Spleen (tissue), 11 donors: ENCODE measurements at regions not wholly inside any gene's neighbourhood (a gene's known extent, or its start where the extent isn't known, plus 50 kb on each side); places are given as distances from the start of the nearest gene placed in this dataset.
"Not testable (repeated sequence)": the region's sequence is repeated elsewhere in the genome, so short reads cannot be mapped to it uniquely, and the experiment has no call there.

Experiments used
- DNase-seq: peaks from one replicate; pipeline ENCODE4 v3.0.0-alpha.2; 2020
- H3K27ac ChIP-seq, 8 donors: fragments of 200-600 bp; sonication (generic) in 7 of 8; 1 replicate in 4 of 8; 2 replicates in 4 of 8; pipeline versions ENCODE4 v1.5.0 to v1.8.0; 2016 to 2021; ENCODE audit warnings: inconsistent platforms in 4 of 8, mild to moderate bottlenecking in 4 of 8, moderate library complexity in 1 of 8
- H3K27me3 ChIP-seq, 7 donors: fragments of 200-600 bp; sonication (generic) in 6 of 7; replicated peaks in 1 of 7; 1 replicate in 4 of 7; 2 replicates in 3 of 7; pipeline versions ENCODE4 v1.5.0 to v1.8.0; 2016 to 2021; ENCODE audit warnings: inconsistent platforms in 3 of 7, mild to moderate bottlenecking in 1 of 7
- H3K36me3 ChIP-seq, 6 donors: fragments of 200-600 bp; sonication (generic) in 5 of 6; 1 replicate in 4 of 6; 2 replicates in 2 of 6; pipeline versions ENCODE4 v1.5.0 to v1.8.0; 2016 to 2021; ENCODE audit warnings: inconsistent platforms in 2 of 6
- H3K4me1 ChIP-seq, 6 donors: fragments of 200-600 bp; sonication (generic) in 5 of 6; 1 replicate in 3 of 6; 2 replicates in 3 of 6; pipeline versions ENCODE4 v1.5.0 to v1.8.0; 2016 to 2021; ENCODE audit warnings: inconsistent platforms in 3 of 6
- H3K4me3 ChIP-seq, 8 donors: fragments of 200-600 bp; sonication (generic) in 7 of 8; 1 replicate in 4 of 8; 2 replicates in 4 of 8; pipeline versions ENCODE4 v1.5.0 to v1.8.0; 2016 to 2021; ENCODE audit warnings: inconsistent platforms in 4 of 8, mild to moderate bottlenecking in 4 of 8, moderate library complexity in 2 of 8
- H3K9me3 ChIP-seq, 8 donors: fragments of 200-600 bp; sonication (generic) in 7 of 8; 1 replicate in 4 of 8; 2 replicates in 4 of 8; pipeline versions ENCODE4 v1.5.0 to v1.8.0; 2016 to 2021; ENCODE audit warnings: inconsistent platforms in 4 of 8
- CTCF ChIP-seq, 11 experiments: fragments of 200-600 bp in 7 of 11; fragments of 450-650 bp in 4 of 11; sonication (generic) in 4 of 11; IDR thresholded peaks in 8 of 11; conservative IDR thresholded peaks in 3 of 11; 1 replicate in 7 of 11; 2 replicates in 4 of 11; pipeline versions ENCODE4 v1.4.0 to v1.8.0; 2016 to 2021; ENCODE audit warnings: antibody characterized with exemption in 11 of 11, inconsistent platforms in 4 of 11, mild to moderate bottlenecking in 1 of 11
- POLR2A ChIP-seq, 3 donors: fragments of 450-650 bp; IDR thresholded peaks; one replicate each; pipeline ENCODE4 v1.5.1; 2017; ENCODE audit warnings: antibody characterized with exemption in 3 of 3, mild to moderate bottlenecking in 1 of 3
- POLR2AphosphoS5 ChIP-seq, 3 donors: sonication (generic); formaldehyde crosslinking; IDR thresholded peaks; one replicate each; pipeline ENCODE4 v1.5.1; 2017; ENCODE audit warnings: antibody characterized with exemption in 3 of 3
- WGBS, 5 donors: extraction: QIAGEN DNeasy Blood & Tissue Kit in 3 of 5; methylation state at CpG; one replicate each; pipeline versions ENCODE4 v1.1.5 to v1.1.7; 2013 to 2018; 5-methylcytosine and 5-hydroxymethylcytosine counted together
- intact Hi-C: fragments of 100-400 bp; cut with DNase I; formaldehyde crosslinking; loops from one replicate; pipeline ENCODE4 v1.15.0; 2023; ENCODE audit warnings: low total_unique reads
- donor health status: healthy with polysubstance abuse.
- donor health status: DM: no; HTN: no; CAD: no; lungs with moderate emphysema.
- donor health status: DM: no; HTN: no; CAD: no.
- donor health status: Bipolar disorder and iron deficiency.
- donor health status: healthy.
- donor health status: DM: no; HTN: no; CAD: no.
- donor health status: DM: yes; HTN: yes; CAD: no.

DNA sequence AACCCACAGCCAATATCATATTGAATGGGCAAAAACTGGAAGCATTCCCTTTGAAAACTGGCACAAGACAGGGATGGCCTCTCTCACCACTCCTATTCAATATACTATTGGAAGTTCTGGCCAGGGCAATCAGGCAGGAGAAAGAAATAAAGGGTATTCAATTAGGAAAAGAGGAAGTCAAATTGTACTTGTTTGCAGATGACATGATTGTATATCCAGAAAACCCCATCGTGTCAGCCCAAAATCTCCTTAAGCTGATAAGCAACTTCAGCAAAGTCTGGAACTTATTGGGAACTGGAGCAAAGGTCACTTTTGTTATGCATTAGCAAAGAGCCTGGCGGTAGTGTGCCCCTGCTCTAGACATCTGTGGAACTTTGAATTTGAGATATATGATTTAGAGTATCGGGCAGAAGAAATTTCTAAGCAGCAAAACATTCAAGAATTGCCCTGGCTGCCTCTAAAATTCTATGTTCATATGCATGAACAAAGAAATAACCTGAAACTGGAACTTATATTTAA lies 53.4 kb upstream of the PSMA1 start:
- intact Hi-C loops, H3K36me3 ChIP-seq, H3K4me3 ChIP-seq, DNase-seq, H3K27me3 ChIP-seq: not testable (repeated sequence)
- peak overlapping the region in 2 of 8 donors; percentile 1 to 14 for H3K27ac ChIP-seq
- WGBS, 5 donors: 66 to 75% (median 70%) methylated on average over 3 of the region's 3 CpGs
- H3K9me3 ChIP-seq: peaks cover 0 to 16% (median 3%) of the 10 kb centered on the region in 8 donors
- peaks cover 6 to 16% (median 13%) of the 10 kb centered on the region in 6 donors for H3K4me1 ChIP-seq

DNA sequence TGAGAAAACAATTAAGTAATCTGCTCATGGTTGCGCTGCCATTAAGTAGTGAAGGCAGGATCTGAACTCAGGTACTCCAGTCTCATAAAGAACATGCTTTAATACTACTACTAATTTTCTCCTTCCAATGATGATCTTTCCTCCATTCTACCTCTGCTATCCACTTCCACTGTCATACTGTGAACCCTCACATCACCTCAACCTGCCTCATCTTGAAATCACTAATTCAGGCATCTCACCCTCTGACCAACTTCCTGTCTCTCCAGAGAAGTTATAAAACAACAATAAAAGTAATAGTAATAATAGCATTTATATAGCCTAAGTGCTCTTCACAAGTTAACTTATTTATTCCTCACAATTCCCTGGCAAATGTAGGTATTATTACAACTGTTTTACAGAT lies 57.1 kb upstream of the PSMA1 start:
- WGBS, 5 donors: 93 to 100% (median 100%) methylated on average over 1 of the region's 1 CpG
- no peak for TF ChIP-seq POLR2A (IDR thresholded peaks at IDR 0.05)
- TF ChIP-seq CTCF (IDR thresholded peaks at IDR 0.05 in 8 of 11, conservative IDR thresholded peaks at IDR 0.05 in 3 of 11): no peak
- TF ChIP-seq POLR2AphosphoS5 (IDR thresholded peaks at IDR 0.05): no peak
- intact Hi-C loops: no loop called here
- Histone ChIP-seq H3K36me3 (no peaks in the 10 kb centered on the region), H3K4me3 (no peak overlapping the region), H3K27me3 (no peaks in the 10 kb centered on the region), H3K9me3 (peaks cover 0 to 12% (median 3%) of the 10 kb centered on the region in 8 donors), H3K4me1 (peaks cover 6 to 33% (median 26%) of the 10 kb centered on the region in 6 donors), H3K27ac (peak overlapping the region in 6 of 8 donors; percentile 74 to 90 (median 82))
- no peak for DNase-seq

DNA sequence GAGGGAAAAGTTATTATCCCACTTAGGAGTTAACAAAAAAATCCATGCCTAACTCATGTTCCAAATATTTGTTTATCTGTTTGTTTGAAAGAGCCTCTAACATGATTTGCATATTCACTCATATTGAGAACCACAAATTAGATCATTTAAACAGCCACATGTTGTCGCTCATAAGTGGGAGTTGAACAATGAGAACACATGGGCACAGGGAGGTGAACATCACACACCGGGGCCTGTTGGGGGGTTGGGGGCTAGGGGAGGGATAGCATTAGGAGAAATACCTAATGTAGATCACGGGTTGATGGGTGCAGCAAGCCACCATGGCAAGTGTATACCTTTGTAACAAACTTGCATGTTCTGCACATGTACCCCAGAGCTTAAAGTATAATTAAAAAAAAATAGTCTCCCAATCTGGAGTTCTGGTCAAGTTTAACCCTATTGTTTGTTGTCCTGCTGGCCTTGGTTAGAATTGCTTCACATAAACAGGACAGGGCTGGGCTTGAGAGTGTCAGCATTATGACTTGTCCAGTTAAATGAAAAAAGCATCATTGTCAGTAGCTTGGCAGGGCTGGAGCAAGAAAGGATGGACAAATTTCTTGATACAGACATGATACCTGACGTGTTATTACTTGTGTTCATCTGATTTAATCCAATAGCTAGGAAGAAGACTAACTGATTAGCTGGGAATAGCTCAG lies 57.8 kb upstream of the PSMA1 start:
- intact Hi-C loops: no loop called here

DNA sequence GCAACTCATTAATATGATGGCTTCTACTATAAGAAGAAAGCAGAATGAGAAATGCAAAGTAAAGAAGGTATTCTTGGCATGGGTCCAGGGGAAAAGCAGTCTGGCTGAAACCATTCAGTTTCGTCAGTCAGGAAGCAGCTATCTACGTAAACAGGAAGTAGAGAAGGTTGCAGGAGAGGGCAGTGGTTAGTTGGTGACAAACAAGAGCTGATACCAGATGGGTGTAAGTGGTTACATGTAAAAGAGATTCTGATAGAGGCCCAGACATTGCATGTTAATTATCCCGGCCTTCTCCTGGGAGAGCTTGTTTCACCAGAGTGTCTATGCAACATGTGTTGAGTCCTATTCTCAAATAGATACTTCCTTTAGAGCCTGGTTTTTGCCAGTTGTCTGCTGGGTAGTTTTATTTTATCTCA lies 58.4 kb upstream of the PSMA1 start:
- TF ChIP-seq CTCF (IDR thresholded peaks at IDR 0.05 in 8 of 11, conservative IDR thresholded peaks at IDR 0.05 in 3 of 11): no peak
- TF ChIP-seq POLR2AphosphoS5 (IDR thresholded peaks at IDR 0.05): peak in 2 of 3 donors; percentile 26 to 97
- no peaks in the 10 kb centered on the region for H3K36me3 ChIP-seq
- intact Hi-C loops: no loop called here
- no peaks in the 10 kb centered on the region for H3K27me3 ChIP-seq
- peaks cover 6 to 33% (median 26%) of the 10 kb centered on the region in 6 donors for H3K4me1 ChIP-seq
- H3K9me3 ChIP-seq: peaks cover 0 to 12% (median 3%) of the 10 kb centered on the region in 8 donors
- 2 to 7% (median 4%) methylated on average over 3 of the region's 3 CpGs for WGBS, 5 donors
- no peak for DNase-seq
- H3K27ac ChIP-seq: peak overlapping the region; percentile 50 to 90 (median 82)
- peak overlapping the region in 1 of 8 donors; percentile 46 for H3K4me3 ChIP-seq

More for the DNA sequence above, 57.8 kb upstream of the PSMA1 start:
- Histone ChIP-seq H3K4me1 (peaks cover 6 to 33% (median 26%) of the 10 kb centered on the region in 6 donors), H3K27ac (peak overlapping the region; percentile 50 to 90 (median 82)), H3K36me3 (no peaks in the 10 kb centered on the region), H3K4me3 (peak overlapping the region in 1 of 8 donors; percentile 46), H3K27me3 (no peaks in the 10 kb centered on the region), H3K9me3 (peaks cover 0 to 12% (median 3%) of the 10 kb centered on the region in 8 donors)
- WGBS, 5 donors: 60 to 71% (median 66%) methylated on average over 4 of the region's 4 CpGs
- no peak for DNase-seq
- TF ChIP-seq CTCF (IDR thresholded peaks at IDR 0.05 in 8 of 11, conservative IDR thresholded peaks at IDR 0.05 in 3 of 11): peak in 1 of 11 experiments; percentile 4
- TF ChIP-seq POLR2AphosphoS5 (IDR thresholded peaks at IDR 0.05): no peak
